B cell (primary cell): ENCODE measurements at regions not wholly inside any gene's neighbourhood (a gene's known extent, or its start where the extent isn't known, plus 50 kb on each side); places are given as distances from the start of the nearest gene placed in this dataset.

Source experiments
- ATAC-seq: fragments of 200-7000 bp; cut with Tn5 transposase; one replicate; pipeline ENCODE4 v1.10.0; 2021; ENCODE audit warnings: low read depth, mild to moderate bottlenecking, moderate number of reproducible peaks, moderate library complexity
- CTCF ChIA-PET: fragments of 350-600 bp; sonication (Branson Sonifier 250); formaldehyde crosslinking; loops from one replicate; lab custom pipeline; 2021; ENCODE audit warnings: antibody characterized with exemption, inconsistent platforms; lab: Charles Lee
- POLR2A ChIA-PET: fragments of 350-600 bp; sonication (Branson Sonifier 250); formaldehyde crosslinking; loops from one replicate; lab custom pipeline; 2021; ENCODE audit warnings: antibody characterized with exemption; lab: Charles Lee
- DNase-seq: peaks from one replicate; pipeline ENCODE4 v3.0.0; 2013
- H2AFZ ChIP-seq: 2 replicates; pipeline ENCODE4 v1.6.1; 2012; ENCODE audit warnings: mild to moderate bottlenecking, low read depth, low read length; ENCODE audit not compliant: insufficient read depth, poor library complexity, severe bottlenecking
- H3K27ac ChIP-seq, 2 donors: 1 replicate in 1 of 2; 2 replicates in 1 of 2; pipeline ENCODE4 v1.5.1; 2012 to 2013; ENCODE audit warnings: low read length in 2 of 2, mild to moderate bottlenecking in 2 of 2, moderate library complexity in 1 of 2
- H3K27me3 ChIP-seq, 4 experiments: fragments of 200-600 bp in 1 of 4; sonication (generic) in 1 of 4; replicated peaks in 1 of 4; 1 replicate in 2 of 4; 2 replicates in 2 of 4; pipeline versions ENCODE4 v1.6.1 to v1.7.0; 2013 to 2016; ENCODE audit warnings: low read length in 3 of 4, mild to moderate bottlenecking in 2 of 4, mixed read lengths in 1 of 4, moderate library complexity in 1 of 4; ENCODE audit not compliant: insufficient read depth in 4 of 4, control insufficient read depth in 3 of 4; ENCODE audit errors: control extremely low read depth in 1 of 4
- H3K36me3 ChIP-seq, 2 experiments: replicated peaks in 1 of 2; 1 replicate in 1 of 2; 2 replicates in 1 of 2; pipeline versions ENCODE4 v1.6.1 to v1.7.1; 2013; ENCODE audit warnings: low read length in 1 of 2; ENCODE audit not compliant: insufficient read depth in 2 of 2, control insufficient read depth in 1 of 2; ENCODE audit errors: control extremely low read depth in 1 of 2, extremely low read depth in 1 of 2
- H3K4me1 ChIP-seq, 2 donors: fragments of 200-600 bp in 1 of 2; sonication (generic) in 1 of 2; 1 replicate in 1 of 2; 2 replicates in 1 of 2; pipeline versions ENCODE4 v1.5.1 to v1.6.1; 2013 to 2017; ENCODE audit warnings: low read length in 2 of 2; ENCODE audit not compliant: control insufficient read depth in 2 of 2, insufficient read depth in 2 of 2
- H3K4me2 ChIP-seq: replicated peaks from 2 replicates; pipeline ENCODE3; 2012; ENCODE audit warnings: mild to moderate bottlenecking, low read depth, low read length; ENCODE audit not compliant: poor library complexity, severe bottlenecking
- H3K4me3 ChIP-seq, 5 experiments: fragments of 200-600 bp in 1 of 5; sonication (generic) in 1 of 5; 1 replicate in 3 of 5; 2 replicates in 2 of 5; pipeline versions ENCODE4 v1.5.1 to v1.7.0; 2011 to 2016; ENCODE audit warnings: low read length in 4 of 5, mild to moderate bottlenecking in 4 of 5, low read depth in 2 of 5, control low read depth in 1 of 5, moderate library complexity in 1 of 5; ENCODE audit not compliant: insufficient read depth in 1 of 5; ENCODE audit errors: control extremely low read depth in 1 of 5, extremely low read depth in 1 of 5
- H3K79me2 ChIP-seq: fragments of 200-600 bp; sonication (generic); one replicate; pipeline ENCODE4 v1.6.0; 2016; ENCODE audit warnings: low read length; ENCODE audit not compliant: control insufficient read depth, insufficient read depth
- H3K9ac ChIP-seq: fragments of 200-600 bp; sonication (generic); 2 replicates; pipeline ENCODE4 v1.6.1; 2017; ENCODE audit warnings: mild to moderate bottlenecking, low read length, moderate library complexity
- H3K9me3 ChIP-seq, 3 donors: one replicate each; pipeline versions ENCODE4 v1.6.1 to v1.7.1; 2013; ENCODE audit warnings: low read length in 2 of 3; ENCODE audit not compliant: control insufficient read depth in 2 of 3, insufficient read depth in 1 of 3; ENCODE audit errors: control extremely low read depth in 1 of 3
- H4K20me1 ChIP-seq: 2 replicates; pipeline ENCODE4 v1.6.0; 2012; ENCODE audit warnings: mild to moderate bottlenecking, low read length; ENCODE audit not compliant: insufficient read depth, control insufficient read depth, poor library complexity, severe bottlenecking
- H3K27ac Mint-ChIP-seq: one replicate; pipeline ENCODE4 v1.8.0; 2021; ENCODE audit warnings: mixed read lengths
- H3K27me3 Mint-ChIP-seq: one replicate; pipeline ENCODE4 v1.8.0; 2021; ENCODE audit warnings: mixed read lengths
- H3K4me1 Mint-ChIP-seq: one replicate; pipeline ENCODE4 v1.8.0; 2021; ENCODE audit warnings: mixed read lengths
- H3K4me3 Mint-ChIP-seq: one replicate; pipeline ENCODE4 v1.8.0; 2021; ENCODE audit warnings: mixed read lengths
- H3K9me3 Mint-ChIP-seq: one replicate; pipeline ENCODE4 v1.8.0; 2022; ENCODE audit warnings: mixed read lengths; ENCODE audit not compliant: insufficient read depth
- CTCF ChIP-seq: fragments of 200-600 bp; IDR thresholded peaks from one replicate; pipeline ENCODE4 v1.8.0; 2022; ENCODE audit warnings: antibody characterized with exemption, mild to moderate bottlenecking
- EZH2 ChIP-seq: IDR thresholded peaks from 2 replicates; pipeline ENCODE4 v1.6.1; 2012; ENCODE audit warnings: borderline replicate concordance, low read depth, mild to moderate bottlenecking, moderate library complexity, low read length; ENCODE audit not compliant: insufficient read depth, poor library complexity, severe bottlenecking
- WGBS: methylation state at CpG from one replicate; pipeline ENCODE4 v1.1.5; 2013; ENCODE audit warnings: missing lambda C conversion rate; ENCODE audit not compliant: insufficient coverage; 5-methylcytosine and 5-hydroxymethylcytosine counted together
- intact Hi-C: fragments of 100-400 bp; cut with micrococcal nuclease; formaldehyde crosslinking; loops from one replicate; pipeline ENCODE4 v1.10.0; 2022

GRCh38 chr16:64132759-64133361 is 989.0 kb downstream of the CDH11 start:
- Mint-ChIP-seq H3K4me3 (no peak overlapping the region), H3K27ac (no peak overlapping the region), H3K27me3 (no peaks in the 10 kb centered on the region), H3K4me1 (no peaks in the 10 kb centered on the region), H3K9me3 (peaks cover 3% of the 10 kb centered on the region)
- no peaks in the 10 kb centered on the region for H3K9me3 ChIP-seq
- H4K20me1 ChIP-seq = no peaks in the 10 kb centered on the region
- no peak overlapping the region for H3K27ac ChIP-seq
- H3K79me2 ChIP-seq = no peaks in the 10 kb centered on the region
- DNase-seq (no peak), ATAC-seq (no peak)
- H2AFZ ChIP-seq = no peak overlapping the region
- H3K36me3 ChIP-seq = no peaks in the 10 kb centered on the region
- POLR2A ChIA-PET = no interaction called here
- CTCF ChIA-PET = no interaction called here
- H3K4me2 ChIP-seq = no peak overlapping the region
- H3K4me3 ChIP-seq = no peak overlapping the region
- H3K27me3 ChIP-seq = no peaks in the 10 kb centered on the region
- H3K9ac ChIP-seq = no peak overlapping the region
- WGBS = 63% methylated on average over 2 of the region's 3 CpGs
- intact Hi-C loops = no loop called here
- TF ChIP-seq CTCF (no peak), EZH2 (no peak)
- H3K4me1 ChIP-seq = no peaks in the 10 kb centered on the region

GRCh38 chr16:64132190-64132589 is 989.7 kb downstream of the CDH11 start:
- TF ChIP-seq EZH2 = no peak
- TF ChIP-seq CTCF = no peak
- H3K4me2 ChIP-seq = no peak overlapping the region
- H3K27me3 ChIP-seq = no peaks in the 10 kb centered on the region
- H3K4me1 Mint-ChIP-seq = no peaks in the 10 kb centered on the region
- H3K27ac ChIP-seq = no peak overlapping the region
- POLR2A ChIA-PET = no interaction called here
- DNase-seq (no peak), ATAC-seq (no peak)
- CTCF ChIA-PET = no interaction called here
- no peaks in the 10 kb centered on the region for H3K36me3 ChIP-seq
- no peaks in the 10 kb centered on the region for H3K9me3 ChIP-seq
- no peak overlapping the region for H2AFZ ChIP-seq
- peaks cover 3% of the 10 kb centered on the region for H3K9me3 Mint-ChIP-seq
- H3K27ac Mint-ChIP-seq = no peak overlapping the region
- no peak overlapping the region for H3K4me3 ChIP-seq
- no peaks in the 10 kb centered on the region for H3K79me2 ChIP-seq
- WGBS = 100% methylated on average over 1 of the region's 3 CpGs
- no peaks in the 10 kb centered on the region for H4K20me1 ChIP-seq
- no peak overlapping the region for H3K9ac ChIP-seq
- no peaks in the 10 kb centered on the region for H3K27me3 Mint-ChIP-seq
- no peak overlapping the region for H3K4me3 Mint-ChIP-seq
- intact Hi-C loops = no loop called here
- no peaks in the 10 kb centered on the region for H3K4me1 ChIP-seq
